Loucy (cell line): ENCODE measurements at regions not wholly inside any gene's neighbourhood (a gene's known extent, or its start where the extent isn't known, plus 50 kb on each side); places are given as distances from the start of the nearest gene placed in this dataset.

Experiments
- EZH2phosphoT487 ChIP-seq: fragments of 200-600 bp; IDR thresholded peaks from 2 replicates; pipeline ENCODE4 v1.6.1; 2018; ENCODE audit warnings: antibody characterized with exemption, mild to moderate bottlenecking, moderate library complexity, borderline replicate concordance
- TF ChIP-seq, protein P1 (sequence below): fragments of 200-600 bp; sonication (generic); conservative IDR thresholded peaks from 2 replicates; pipeline ENCODE4 v1.5.1; 2014; ENCODE audit warnings: mild to moderate bottlenecking, antibody characterized with exemption, low read length

DNA sequence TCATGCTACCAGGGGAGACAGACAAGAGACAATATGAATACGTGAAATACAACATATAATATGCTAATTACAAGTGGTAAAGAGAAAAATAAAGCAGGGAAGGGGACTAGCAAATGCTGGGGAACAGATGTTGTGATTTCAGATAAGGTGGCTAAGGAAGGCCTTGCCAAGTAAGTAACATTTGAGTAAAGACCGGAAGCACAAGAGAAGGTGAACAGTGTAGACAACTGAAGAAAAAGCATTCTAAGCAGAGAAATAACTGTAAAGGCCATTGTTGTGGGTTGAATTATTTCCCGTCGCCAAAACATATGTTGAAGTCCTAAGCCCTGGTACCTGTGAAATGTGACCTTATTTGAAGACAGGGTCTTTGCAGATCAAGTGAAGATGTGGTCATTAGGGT is 63.7 kb upstream of the EED start:
- TF ChIP-seq, protein P1, sequence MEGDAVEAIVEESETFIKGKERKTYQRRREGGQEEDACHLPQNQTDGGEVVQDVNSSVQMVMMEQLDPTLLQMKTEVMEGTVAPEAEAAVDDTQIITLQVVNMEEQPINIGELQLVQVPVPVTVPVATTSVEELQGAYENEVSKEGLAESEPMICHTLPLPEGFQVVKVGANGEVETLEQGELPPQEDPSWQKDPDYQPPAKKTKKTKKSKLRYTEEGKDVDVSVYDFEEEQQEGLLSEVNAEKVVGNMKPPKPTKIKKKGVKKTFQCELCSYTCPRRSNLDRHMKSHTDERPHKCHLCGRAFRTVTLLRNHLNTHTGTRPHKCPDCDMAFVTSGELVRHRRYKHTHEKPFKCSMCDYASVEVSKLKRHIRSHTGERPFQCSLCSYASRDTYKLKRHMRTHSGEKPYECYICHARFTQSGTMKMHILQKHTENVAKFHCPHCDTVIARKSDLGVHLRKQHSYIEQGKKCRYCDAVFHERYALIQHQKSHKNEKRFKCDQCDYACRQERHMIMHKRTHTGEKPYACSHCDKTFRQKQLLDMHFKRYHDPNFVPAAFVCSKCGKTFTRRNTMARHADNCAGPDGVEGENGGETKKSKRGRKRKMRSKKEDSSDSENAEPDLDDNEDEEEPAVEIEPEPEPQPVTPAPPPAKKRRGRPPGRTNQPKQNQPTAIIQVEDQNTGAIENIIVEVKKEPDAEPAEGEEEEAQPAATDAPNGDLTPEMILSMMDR, result no peak
- TF ChIP-seq EZH2phosphoT487, result no peak
